Kidney tubule cell (primary cell): ENCODE measurements at regions not wholly inside any gene's neighbourhood (a gene's known extent, or its start where the extent isn't known, plus 50 kb on each side); places are given as distances from the start of the nearest gene placed in this dataset.

Experiments
- DNase-seq: peaks from one replicate; pipeline ENCODE4 v3.0.0-alpha.2; 2018; ENCODE audit warnings: low spot score

DNA sequence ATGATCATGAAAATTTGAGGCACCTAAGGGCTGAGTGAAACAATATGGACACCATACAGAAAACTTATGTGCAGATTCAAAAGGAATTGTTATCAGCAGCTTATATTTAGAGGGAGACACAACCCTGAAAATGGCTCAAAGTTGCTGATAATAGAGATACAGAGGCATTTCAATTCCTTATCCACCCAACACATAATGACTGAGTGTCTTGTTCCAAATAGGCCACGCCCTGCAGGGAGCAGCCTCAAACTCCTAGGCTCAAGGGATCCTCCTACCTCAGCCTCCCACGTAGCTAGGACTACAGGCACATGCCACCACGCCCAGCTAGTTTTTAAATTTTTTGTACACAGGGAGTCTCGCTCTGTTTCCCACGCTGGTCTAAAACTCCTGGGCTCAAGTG lies 79.0 kb downstream of the LBH start:
- no peak for DNase-seq

- no peak for DNase-seq
Measured at GRCh38 chr2:30310955-30311354, 79.6 kb downstream of the LBH start.

GRCh38 chr2:30311711-30312110 lies 80.4 kb downstream of the LBH start:
- DNase-seq = no peak

GRCh38 chr2:30312916-30313315 lies 81.6 kb downstream of the LBH start:
- no peak for DNase-seq

GRCh38 chr2:30314981-30315380 lies 83.6 kb downstream of the LBH start:
- DNase-seq = no peak

- peak; percentile 23 for DNase-seq
Measured at GRCh38 chr2:30315391-30316063, 84.2 kb downstream of the LBH start.

DNA sequence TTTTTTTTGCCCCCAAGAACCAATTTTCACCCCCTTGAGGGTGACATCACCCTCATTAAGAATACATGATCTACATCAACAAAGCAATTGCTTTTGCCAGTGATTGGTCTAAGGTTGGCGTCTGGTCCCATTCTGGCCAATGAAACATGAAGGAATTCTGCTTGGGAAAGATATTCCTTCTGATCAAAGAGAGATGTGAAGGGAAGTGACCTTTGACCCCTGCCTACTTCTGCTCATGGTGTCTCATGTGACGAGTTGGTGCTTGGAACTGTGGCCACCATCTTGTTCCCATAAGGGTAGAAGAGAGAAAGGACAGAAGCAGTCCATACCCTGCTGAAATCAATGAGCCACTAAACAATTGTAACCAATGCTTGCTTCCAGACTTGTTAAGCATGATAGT lies 85.1 kb downstream of the LBH start:
- DNase-seq = no peak

DNA sequence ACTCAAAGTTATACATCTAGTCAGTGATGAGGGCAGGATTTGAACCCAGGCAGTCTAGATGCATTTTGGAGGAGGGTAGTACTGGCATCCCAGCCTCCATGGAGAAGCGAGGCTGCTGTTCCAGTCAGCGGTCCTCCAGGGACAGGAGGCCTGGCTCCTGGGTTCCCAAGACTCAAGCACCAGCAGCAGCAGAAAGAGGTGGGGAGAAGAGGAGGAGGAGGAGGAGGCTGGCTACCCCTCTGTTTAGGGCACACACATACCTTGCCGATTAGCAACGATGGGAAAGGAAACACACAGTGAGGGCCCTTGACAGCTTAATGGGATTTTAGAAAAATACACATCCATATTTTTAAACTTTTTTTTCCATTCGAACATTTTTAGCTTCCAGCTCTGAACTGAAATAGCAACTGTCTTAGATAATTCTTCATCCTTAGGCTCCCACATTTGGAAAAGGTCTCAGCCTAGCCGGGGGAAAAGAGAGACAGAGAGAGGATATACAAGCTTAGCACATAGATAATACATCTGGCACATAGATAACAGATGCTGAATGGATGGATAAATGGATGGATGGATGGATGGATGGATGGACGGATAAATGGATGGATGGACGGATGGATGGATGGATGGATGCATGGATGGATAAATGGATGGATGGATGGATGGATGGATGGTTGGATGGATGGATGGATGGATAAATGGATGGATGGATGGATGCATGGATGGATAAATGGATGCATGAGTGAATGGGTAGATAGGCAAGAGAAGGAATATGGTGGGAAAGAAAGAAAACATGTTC lies 87.9 kb downstream of the LBH start:
- no peak for DNase-seq

- DNase-seq = no peak
Measured at GRCh38 chr2:30321466-30321865, 90.1 kb downstream of the LBH start.

DNA sequence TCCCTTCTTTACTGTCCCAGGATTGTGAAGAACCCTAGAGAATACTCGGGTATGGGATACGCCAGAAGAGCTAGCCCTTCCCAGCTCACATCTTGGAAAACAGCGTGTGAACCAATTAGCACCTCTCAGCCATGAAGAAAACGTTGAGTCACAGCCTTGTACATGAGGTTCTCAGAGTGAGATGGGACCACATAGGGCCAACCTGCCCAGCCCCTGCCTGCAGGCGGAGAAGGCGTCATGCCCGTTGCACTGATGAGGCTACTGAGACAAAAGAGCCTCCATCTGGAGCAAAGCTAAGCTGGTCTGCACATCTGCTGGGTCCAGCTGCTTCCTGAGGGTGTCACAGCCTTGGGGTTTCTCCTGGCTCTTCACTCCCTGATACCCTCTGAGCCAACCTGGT lies 92.2 kb downstream of the LBH start:
- no peak for DNase-seq

DNA sequence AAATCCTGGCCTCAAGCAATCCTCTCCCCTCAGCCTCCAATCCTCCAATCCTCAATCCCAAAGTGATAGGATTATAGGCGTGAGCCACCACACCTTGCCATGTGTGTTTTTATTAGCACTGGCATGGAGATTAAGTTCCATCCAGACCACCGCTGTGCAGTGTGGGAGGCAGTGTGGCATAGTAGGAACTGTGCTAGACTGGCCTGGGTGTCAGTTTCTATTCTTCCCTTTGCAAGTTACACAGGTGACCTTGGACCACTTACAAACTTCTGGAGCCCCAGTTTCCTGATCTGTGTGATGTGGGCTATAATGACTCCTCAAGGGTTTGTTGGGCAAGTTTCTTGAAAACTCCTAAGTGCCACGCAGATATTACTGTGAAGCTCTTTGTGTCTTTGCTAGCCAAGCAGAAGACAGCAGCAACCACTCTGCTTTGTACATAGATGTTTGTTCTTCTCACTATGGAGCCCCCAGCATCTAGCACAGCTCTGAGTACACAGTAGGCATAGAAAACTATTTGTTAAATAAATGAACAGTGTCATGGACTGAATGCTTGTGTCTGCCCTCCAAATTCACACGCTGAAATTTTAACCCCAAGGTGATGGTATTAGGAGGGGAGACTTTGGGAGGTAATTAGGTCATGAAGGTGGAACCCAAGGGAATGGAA lies 93.0 kb downstream of the LBH start:
- DNase-seq = no peak

GRCh38 chr2:30325600-30326328 lies 94.4 kb downstream of the LBH start:
- DNase-seq = no peak

- DNase-seq = peak; percentile 39
Measured at GRCh38 chr2:30326497-30326896, 95.2 kb downstream of the LBH start.

DNA sequence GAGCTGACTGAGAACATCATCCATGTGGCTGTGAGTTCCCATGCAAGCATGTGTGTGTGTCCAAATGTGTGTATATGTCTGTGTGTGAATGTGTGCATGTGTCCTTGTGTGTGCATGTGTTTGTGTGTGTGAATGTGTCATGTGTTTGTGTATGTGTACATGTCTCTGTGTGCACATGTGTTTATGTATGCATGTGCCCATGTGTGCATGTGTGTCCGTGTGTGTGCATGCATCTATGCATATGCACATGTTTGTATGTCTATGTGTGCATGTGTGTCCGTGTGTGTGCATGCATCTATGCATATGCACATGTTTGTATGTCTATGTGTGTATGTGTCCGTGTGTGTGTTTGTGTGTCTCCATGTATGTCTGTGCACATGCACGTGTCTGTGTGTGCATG lies 99.7 kb downstream of the LBH start:
- DNase-seq = no peak

DNA sequence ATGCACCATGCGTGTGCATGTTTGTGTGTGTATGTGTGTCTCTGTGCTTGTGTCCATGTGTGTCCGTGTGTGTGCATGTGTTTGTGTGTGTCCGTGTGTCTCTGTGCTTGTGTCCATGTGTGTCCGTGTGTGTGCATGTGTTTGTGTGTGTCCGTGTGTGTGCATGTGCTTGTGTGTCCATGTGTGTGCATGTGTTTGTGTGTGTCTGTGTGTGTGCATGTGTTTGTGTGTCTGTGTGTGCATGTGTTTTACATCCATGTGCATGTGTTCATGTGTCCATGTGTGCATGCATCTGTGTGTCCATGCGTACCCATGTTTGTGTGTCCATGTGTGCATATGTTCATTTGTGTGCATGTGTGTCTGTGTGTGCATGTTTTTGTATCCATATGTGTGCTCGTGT lies 100.5 kb downstream of the LBH start:
- DNase-seq = no peak

GRCh38 chr2:30332791-30333453 lies 101.6 kb downstream of the LBH start:
- no peak for DNase-seq

DNA sequence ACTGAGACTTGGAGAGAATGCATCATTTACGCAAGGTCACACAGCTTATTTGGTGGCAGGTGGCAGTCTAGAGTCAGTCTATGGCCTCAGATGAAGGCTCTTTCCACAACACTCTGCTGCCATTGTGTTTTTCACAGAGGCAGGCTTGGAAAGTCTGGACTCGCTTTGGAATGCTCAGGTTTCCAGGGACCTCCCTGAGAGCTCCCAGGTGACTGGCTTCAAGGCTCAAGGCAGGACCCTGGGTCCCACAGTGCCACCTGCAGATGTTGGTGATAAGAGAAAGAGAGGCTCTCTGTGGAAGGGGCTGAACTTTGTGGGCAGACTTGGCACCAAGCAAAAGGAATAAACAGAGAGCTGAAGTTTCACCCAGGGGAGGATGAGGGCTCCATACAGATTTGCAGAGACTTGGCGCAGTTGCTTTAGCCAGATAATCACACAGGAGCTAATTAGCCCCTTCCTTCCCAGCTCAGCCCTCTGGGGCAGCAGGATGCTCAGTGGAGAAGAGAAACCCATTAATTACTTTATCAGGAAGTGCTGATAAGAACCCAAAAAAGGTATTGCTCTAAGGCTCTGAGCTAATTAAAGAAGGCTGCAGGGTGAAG lies 103.5 kb downstream of the LBH start:
- no peak for DNase-seq

DNA sequence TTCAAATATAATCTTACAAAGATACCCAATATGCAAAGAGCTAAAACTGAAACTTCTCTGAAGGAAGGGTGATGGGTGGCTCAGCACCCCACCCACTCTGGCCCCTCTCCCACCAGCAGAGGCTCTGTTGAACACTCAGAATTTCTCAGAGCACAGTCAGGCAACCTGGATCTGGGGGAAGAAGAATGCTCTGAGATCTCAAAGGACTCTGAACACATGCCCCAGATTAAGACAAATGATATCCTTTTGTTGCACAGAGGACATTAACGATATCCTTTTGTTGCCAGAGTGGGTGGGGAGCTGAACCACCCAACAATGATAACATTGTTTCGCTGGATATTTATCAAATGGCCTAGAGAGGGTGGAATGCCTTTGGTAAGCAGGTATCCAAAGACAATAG lies 104.8 kb downstream of the LBH start:
- DNase-seq = no peak

DNA sequence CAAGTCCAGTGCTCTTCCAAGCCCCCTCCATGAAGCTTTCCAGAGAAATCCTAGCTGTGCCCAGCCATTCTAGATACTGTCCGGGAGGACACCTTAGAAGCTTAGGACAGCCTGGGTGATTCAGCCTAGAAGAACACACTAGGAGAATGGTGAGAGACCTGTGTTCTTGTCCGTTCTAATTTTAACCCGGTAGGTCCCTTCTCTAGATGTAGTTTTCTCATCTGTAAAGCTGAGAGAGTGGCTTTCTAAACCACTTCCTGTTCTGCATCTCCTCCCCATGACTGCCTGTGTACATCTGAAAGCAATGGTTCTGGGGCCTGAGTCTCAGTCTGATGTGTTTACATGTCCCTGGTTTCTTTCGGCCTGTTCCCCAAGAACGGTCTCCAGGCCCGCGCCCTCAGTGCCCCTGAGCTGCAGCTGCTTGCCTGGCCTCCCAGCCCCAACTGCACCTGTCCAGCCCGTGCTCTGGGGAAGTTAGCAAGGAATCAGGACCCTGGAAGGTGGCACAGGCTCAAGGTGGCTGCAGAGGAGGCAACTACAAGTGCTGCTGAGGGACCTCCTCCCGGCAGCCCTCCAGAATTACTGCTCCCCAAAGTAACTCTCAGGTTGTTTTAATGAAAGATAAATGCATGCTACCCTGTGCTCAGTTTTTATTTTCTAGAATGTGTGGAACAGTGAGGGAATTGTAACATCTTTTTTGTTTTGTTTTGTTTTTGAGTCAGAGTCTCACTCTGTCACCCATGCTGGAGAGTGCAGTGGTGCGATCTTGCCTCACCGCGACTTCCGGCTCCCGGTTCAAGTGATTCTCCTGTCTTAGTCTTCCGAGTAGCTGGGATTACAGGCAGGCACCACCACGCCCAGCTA lies 105.9 kb downstream of the LBH start:
- DNase-seq = no peak

GRCh38 chr2:30338475-30338874 lies 107.1 kb downstream of the LBH start:
- DNase-seq = peak; percentile 23

DNA sequence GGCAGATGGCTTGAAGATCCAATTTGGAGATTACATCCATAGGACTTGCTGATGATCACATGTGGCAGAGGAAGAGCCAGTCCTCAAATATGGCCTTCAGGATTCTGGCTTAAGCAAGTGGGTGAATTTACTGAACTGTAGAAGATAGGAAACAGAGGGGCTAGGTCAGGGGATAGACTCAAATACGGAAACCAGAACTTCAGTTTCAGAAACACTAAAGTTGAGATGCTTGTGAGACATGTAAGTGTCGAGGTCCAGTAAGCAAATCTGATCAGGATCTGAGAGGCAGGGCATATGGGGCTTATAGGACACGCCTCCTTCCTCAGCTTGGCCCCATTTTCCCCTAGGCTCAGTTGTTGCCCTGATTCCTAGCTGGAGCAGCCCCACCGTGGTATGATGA lies 107.7 kb downstream of the LBH start:
- DNase-seq = no peak
